Small intestine (tissue), 7 donors: ENCODE measurements at regions not wholly inside any gene's neighbourhood (a gene's known extent, or its start where the extent isn't known, plus 50 kb on each side); places are given as distances from the start of the nearest gene placed in this dataset.

Experiments used
- DNase-seq, 2 donors: peaks; one replicate each; pipeline versions ENCODE4 v3.0.0 to v3.0.0-alpha.2; 2013
- FAIRE-seq: peaks from 2 replicates; lab custom pipeline; 2012; peaks lifted over from hg19 to GRCh38; lab: Jason Lieb, UNC
- H3K27ac ChIP-seq, 3 donors: one replicate each; pipeline ENCODE4 v1.5.1; 2013; ENCODE audit warnings: low read length in 2 of 3, mild to moderate bottlenecking in 2 of 3, control low read depth in 1 of 3, inconsistent platforms in 1 of 3, low read depth in 1 of 3, moderate library complexity in 1 of 3
- H3K27me3 ChIP-seq, 3 donors: one replicate each; pipeline ENCODE4 v1.6.1; 2013; ENCODE audit warnings: low read length in 3 of 3, inconsistent platforms in 1 of 3; ENCODE audit not compliant: control insufficient read depth in 3 of 3, insufficient read depth in 3 of 3
- H3K36me3 ChIP-seq, 3 donors: one replicate each; pipeline ENCODE4 v1.6.1; 2013; ENCODE audit warnings: low read length in 3 of 3, inconsistent platforms in 1 of 3, low read depth in 1 of 3, mild to moderate bottlenecking in 1 of 3, moderate library complexity in 1 of 3; ENCODE audit not compliant: control insufficient read depth in 3 of 3, insufficient read depth in 2 of 3
- H3K4me1 ChIP-seq, 3 donors: one replicate each; pipeline ENCODE4 v1.6.1; 2013; ENCODE audit warnings: low read length in 2 of 3, inconsistent platforms in 1 of 3, low read depth in 1 of 3, mild to moderate bottlenecking in 1 of 3, moderate library complexity in 1 of 3; ENCODE audit not compliant: control insufficient read depth in 3 of 3, insufficient read depth in 2 of 3
- H3K4me3 ChIP-seq, 3 donors: one replicate each; pipeline ENCODE4 v1.5.1; 2013; ENCODE audit warnings: low read length in 3 of 3, control low read depth in 1 of 3, inconsistent platforms in 1 of 3, low read depth in 1 of 3, mild to moderate bottlenecking in 1 of 3, moderate library complexity in 1 of 3
- H3K9me3 ChIP-seq, 2 donors: one replicate each; pipeline ENCODE4 v1.6.1; 2013; ENCODE audit warnings: low read depth in 1 of 2, low read length in 1 of 2; ENCODE audit not compliant: control insufficient read depth in 2 of 2, insufficient read depth in 1 of 2
- WGBS, 3 donors: extraction: QIAGEN DNeasy Blood & Tissue Kit; methylation state at CpG; one replicate each; pipeline ENCODE4 v1.1.7; 2013; 5-methylcytosine and 5-hydroxymethylcytosine counted together
- donor health status: healthy with polysubstance abuse.
- donor health status: control.
- donor health status: control.
- donor health status: Bipolar disorder and iron deficiency.
- donor health status: healthy.

DNA sequence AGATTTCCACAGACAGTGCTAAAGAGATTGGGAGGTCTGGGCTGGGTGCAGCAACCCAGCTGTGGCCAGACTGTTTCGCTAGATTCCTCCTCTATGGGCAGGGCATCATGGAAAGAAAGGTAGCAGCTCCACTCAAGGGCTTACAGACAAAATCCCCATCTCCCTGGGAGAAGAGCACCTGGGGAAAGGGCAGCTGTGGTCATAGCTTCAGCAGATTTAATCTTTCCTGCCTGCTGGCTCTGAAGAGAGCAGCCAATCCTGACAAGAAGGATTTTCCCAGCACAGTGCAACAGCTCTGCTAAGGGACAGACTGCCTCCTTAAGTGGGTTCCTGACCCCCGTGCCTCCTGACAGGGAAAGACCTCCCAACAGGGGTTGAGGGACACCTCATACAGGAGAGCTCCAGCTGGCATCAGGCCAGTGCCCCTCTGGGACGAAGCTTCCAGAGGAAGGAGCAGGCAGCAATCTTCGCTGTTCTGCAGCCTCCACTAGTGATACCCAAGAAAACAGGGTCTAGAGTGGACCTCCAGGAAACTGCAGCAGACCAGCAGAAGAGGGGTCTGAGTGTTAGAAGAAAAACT lies 1379.3 kb upstream of the ACO1 start:
- no peak overlapping the region for H3K4me3 ChIP-seq
- no peaks in the 10 kb centered on the region for H3K36me3 ChIP-seq
- H3K27me3 ChIP-seq = no peaks in the 10 kb centered on the region
- peaks cover 0 to 8% of the 10 kb centered on the region in 2 donors for H3K9me3 ChIP-seq
- DNase-seq (no peak), FAIRE-seq (no peak)
- WGBS, 3 donors = 72 to 86% (median 86%) methylated on average over 4 of the region's 4 CpGs
- no peak overlapping the region for H3K27ac ChIP-seq
- no peaks in the 10 kb centered on the region for H3K4me1 ChIP-seq

DNA sequence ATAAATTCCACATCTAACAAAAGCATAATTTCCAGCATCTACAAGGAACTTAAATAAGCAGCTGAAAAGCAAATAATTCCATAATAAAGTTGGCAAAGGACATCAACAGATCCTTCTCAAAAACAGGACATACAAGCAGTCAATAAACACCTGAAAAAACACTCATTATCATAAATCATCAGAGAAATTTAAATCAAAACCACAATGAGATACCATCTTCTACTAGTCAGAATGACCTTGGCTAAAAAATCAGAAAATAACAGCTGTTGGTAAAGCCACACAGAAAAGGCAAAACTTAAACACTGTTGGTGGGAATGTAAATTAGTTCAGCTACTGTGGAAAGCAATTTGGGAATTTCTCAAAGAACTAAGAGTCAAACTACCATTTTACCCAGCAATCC lies 1371.1 kb upstream of the ACO1 start:
- DNase-seq (no peak), FAIRE-seq (no peak)
- Histone ChIP-seq H3K4me3 (no peak overlapping the region), H3K9me3 (no peaks in the 10 kb centered on the region), H3K36me3 (no peaks in the 10 kb centered on the region), H3K4me1 (no peaks in the 10 kb centered on the region), H3K27me3 (no peaks in the 10 kb centered on the region), H3K27ac (no peak overlapping the region)

DNA sequence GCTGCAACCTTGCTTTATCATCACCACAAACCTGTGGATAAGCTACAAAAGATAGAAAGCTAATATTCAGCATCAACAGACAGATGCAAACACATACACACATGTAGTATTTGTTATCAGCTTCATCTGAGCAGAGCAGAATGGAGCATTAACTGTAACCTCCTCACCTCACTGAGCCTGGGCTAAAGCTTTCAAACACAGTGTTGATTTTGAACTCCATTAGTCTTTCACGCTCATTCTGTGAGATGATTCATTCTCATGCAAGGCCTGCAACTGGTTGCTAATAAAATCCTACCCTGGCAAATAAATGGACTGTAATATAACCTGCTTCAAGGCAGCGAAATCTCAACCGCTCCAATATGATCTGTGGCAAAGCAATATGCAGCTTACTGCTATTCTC lies 1360.6 kb upstream of the ACO1 start:
- Histone ChIP-seq H3K4me3 (no peak overlapping the region), H3K4me1 (no peaks in the 10 kb centered on the region), H3K9me3 (no peaks in the 10 kb centered on the region), H3K27me3 (no peaks in the 10 kb centered on the region), H3K27ac (no peak overlapping the region), H3K36me3 (no peaks in the 10 kb centered on the region)
- FAIRE-seq (no peak), DNase-seq (no peak)
- WGBS, 3 donors = 80 to 92% (median 85%) methylated on average over 3 of the region's 3 CpGs

DNA sequence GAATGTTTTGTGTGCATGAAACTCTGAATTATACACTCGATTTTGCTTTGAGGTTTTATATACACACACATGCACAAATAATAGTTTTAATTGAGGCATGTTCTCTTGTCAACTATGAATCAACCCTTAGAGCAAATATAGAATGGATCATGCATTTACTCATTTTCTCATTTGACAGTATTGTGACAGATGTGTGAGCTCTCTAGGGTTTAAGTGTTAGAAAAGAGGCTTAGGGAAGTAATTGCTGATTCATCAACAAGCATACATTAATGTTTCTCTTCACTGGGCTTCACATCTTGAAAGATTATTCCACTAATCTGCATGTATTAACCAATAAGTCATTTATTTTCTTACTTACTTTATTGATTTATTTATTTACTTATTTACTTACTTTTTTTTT lies 1356.8 kb upstream of the ACO1 start:
- no peak overlapping the region for H3K4me3 ChIP-seq
- no peaks in the 10 kb centered on the region for H3K36me3 ChIP-seq
- 31 to 43% (median 31%) methylated on average over 1 of the region's 1 CpG for WGBS, 3 donors
- DNase-seq (no peak), FAIRE-seq (no peak)
- no peaks in the 10 kb centered on the region for H3K4me1 ChIP-seq
- no peak overlapping the region for H3K27ac ChIP-seq
- no peaks in the 10 kb centered on the region for H3K27me3 ChIP-seq
- H3K9me3 ChIP-seq = no peaks in the 10 kb centered on the region

DNA sequence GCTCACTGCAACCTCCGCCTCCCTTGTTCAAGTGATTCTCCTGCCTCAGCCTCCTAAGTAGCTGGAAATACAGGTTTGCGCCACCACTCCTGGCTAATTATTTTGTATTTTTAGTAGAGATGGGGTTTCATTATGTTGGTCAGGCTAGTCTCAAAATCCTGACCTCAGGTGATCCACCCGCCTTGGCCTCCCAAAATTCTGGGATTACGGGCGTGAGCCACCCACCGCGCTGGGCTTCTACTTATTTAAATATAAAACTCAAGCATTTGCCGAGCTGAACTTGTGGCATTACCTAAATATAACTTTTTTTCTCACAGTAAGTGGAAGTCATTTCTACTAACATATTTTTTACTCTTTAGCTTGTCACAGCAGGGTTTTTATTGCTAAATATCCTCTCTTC lies 1356.3 kb upstream of the ACO1 start:
- Histone ChIP-seq H3K4me1 (no peaks in the 10 kb centered on the region), H3K27me3 (no peaks in the 10 kb centered on the region), H3K36me3 (no peaks in the 10 kb centered on the region), H3K27ac (no peak overlapping the region), H3K9me3 (no peaks in the 10 kb centered on the region), H3K4me3 (no peak overlapping the region)
- WGBS, 3 donors = 94 to 97% (median 94%) methylated on average over 8 of the region's 8 CpGs
- no peak for FAIRE-seq
- DNase-seq = no peak

DNA sequence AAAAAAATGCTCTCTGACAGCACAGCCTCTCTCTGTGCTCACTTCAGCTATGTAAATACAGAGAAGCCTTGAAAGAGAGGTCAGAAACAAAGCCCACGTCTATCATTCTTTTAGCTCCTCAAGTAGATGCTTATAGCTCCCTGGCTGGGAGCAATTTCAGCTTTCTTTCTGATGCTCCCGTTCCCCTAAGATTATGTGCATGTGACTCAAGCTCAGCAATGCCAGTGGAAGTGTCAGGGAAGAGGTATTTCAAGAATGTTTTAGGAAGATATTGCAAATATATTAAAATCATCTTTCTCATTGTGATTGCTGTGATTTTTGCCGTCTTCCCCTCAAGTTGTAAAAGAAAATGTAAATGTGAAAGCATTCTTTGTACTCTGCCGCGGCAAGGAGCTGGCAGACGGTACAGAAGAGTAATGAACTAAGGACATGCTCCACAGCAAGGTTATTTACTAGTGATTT lies 1353.7 kb upstream of the ACO1 start:
- FAIRE-seq = no peak

DNA sequence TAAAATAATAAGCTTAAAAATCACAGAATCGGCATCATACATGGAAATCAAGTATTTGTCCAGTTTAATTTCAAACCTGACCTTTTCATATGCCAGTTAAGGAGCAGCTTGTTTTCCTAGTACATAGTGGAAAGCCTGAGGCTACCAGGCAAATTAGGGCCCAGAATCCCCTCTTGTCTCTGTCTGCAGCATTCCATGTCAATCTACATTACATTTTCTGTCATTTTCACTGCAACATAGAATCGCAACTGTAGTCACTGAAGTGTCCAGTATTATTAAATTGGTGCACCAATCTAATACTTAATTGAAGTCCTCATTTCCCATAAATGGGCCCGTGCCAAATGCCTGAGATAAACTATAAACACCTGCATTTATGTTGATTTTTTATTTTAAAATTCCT lies 1352.2 kb upstream of the ACO1 start:
- FAIRE-seq = no peak
- no peaks in the 10 kb centered on the region for H3K4me1 ChIP-seq
- no peaks in the 10 kb centered on the region for H3K36me3 ChIP-seq
- no peaks in the 10 kb centered on the region for H3K9me3 ChIP-seq
- DNase-seq = no peak
- H3K27ac ChIP-seq = no peak overlapping the region
- no peaks in the 10 kb centered on the region for H3K27me3 ChIP-seq
- no peak overlapping the region for H3K4me3 ChIP-seq
- 73 to 83% (median 80%) methylated on average over 3 of the region's 3 CpGs for WGBS, 3 donors

More for the DNA sequence above, 1353.7 kb upstream of the ACO1 start:
- no peaks in the 10 kb centered on the region for H3K4me1 ChIP-seq
- H3K4me3 ChIP-seq = no peak overlapping the region
- H3K9me3 ChIP-seq = no peaks in the 10 kb centered on the region
- H3K27ac ChIP-seq = no peak overlapping the region
- DNase-seq = no peak
- H3K36me3 ChIP-seq = no peaks in the 10 kb centered on the region
- no peaks in the 10 kb centered on the region for H3K27me3 ChIP-seq
- WGBS, 3 donors = 12 to 19% (median 16%) methylated on average over 6 of the region's 6 CpGs

DNA sequence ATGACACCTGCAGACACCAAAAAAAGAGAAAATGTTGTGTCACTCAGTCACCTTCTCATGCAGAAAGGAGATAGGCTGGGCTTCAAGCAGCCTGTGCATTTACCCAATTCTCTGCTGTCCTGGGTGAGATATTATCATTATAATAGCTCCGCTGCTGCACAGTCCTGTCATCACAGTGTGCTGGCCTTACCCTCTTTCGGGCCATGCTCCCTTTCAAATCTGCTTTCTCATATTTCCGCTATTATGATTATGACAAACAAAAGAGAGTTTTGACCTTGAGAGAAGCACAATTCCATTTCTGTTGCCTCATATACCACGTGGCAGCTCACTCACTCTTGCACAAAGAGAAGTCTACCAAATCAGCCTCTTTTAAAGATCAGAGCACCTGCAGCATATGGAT lies 1350.1 kb upstream of the ACO1 start:
- Histone ChIP-seq H3K36me3 (no peaks in the 10 kb centered on the region), H3K9me3 (no peaks in the 10 kb centered on the region), H3K4me1 (no peaks in the 10 kb centered on the region), H3K4me3 (no peak overlapping the region), H3K27me3 (no peaks in the 10 kb centered on the region), H3K27ac (no peak overlapping the region)
- DNase-seq (no peak), FAIRE-seq (no peak)
- 60 to 69% (median 67%) methylated on average over 4 of the region's 4 CpGs for WGBS, 3 donors

DNA sequence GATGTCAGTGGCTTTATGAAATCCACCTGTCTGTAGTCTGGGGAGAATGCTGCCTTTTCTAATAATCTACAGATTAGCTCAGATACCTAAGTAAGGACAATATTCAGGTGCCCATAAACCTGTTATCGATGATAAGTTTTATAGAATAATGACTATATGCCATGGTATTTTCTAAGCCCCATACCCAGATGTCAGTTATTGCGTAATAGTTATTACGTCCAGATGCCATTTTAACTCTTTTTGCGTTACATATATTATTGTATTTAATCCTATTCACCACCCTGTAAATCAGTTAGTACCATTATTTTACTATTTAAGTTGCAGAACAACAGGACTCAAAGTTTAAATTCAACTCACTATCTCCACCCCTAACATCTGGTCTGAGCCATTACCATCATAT lies 1343.9 kb upstream of the ACO1 start:
- H3K9me3 ChIP-seq = no peaks in the 10 kb centered on the region
- no peak overlapping the region for H3K4me3 ChIP-seq
- H3K4me1 ChIP-seq = no peaks in the 10 kb centered on the region
- no peak for DNase-seq
- H3K36me3 ChIP-seq = no peaks in the 10 kb centered on the region
- WGBS, 3 donors = 58 to 74% (median 70%) methylated on average over 4 of the region's 4 CpGs
- no peak overlapping the region for H3K27ac ChIP-seq
- no peaks in the 10 kb centered on the region for H3K27me3 ChIP-seq
- no peak for FAIRE-seq
